GM18858 (cell line): ENCODE measurements at regions not wholly inside any gene's neighbourhood (a gene's known extent, or its start where the extent isn't known, plus 50 kb on each side); places are given as distances from the start of the nearest gene placed in this dataset.

Source experiments
- ATAC-seq: cut with Tn5 transposase; IDR thresholded peaks from one replicate; pipeline ENCODE4 v1.9.1; 2021; ENCODE audit not compliant: unreplicated experiment

- no peak for ATAC-seq
Observed at GRCh38 chr7:84502239-84502638, 307.6 kb upstream of the SEMA3A start.

- ATAC-seq: no peak
Observed at GRCh38 chr7:84497873-84498272, 303.3 kb upstream of the SEMA3A start.

DNA sequence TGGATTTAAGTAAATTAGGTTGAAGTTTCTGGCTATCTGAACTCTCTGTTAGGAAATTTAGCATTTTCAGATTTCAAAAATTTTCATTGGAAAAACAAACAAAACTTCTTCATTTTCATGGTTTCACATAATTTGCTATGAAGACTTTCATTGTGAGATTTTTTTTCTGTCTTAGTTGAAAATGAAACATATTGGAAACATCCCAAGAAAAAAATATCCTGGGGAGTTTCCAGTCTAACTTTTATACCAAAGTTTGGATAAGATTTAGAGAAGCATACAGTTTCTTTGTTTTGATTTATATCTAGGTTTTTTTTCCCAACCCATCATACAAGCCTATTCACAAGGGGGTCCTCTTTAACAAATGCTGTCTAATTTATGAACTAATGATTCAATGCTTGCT, 300.5 kb upstream of the SEMA3A start:
- no peak for ATAC-seq

DNA sequence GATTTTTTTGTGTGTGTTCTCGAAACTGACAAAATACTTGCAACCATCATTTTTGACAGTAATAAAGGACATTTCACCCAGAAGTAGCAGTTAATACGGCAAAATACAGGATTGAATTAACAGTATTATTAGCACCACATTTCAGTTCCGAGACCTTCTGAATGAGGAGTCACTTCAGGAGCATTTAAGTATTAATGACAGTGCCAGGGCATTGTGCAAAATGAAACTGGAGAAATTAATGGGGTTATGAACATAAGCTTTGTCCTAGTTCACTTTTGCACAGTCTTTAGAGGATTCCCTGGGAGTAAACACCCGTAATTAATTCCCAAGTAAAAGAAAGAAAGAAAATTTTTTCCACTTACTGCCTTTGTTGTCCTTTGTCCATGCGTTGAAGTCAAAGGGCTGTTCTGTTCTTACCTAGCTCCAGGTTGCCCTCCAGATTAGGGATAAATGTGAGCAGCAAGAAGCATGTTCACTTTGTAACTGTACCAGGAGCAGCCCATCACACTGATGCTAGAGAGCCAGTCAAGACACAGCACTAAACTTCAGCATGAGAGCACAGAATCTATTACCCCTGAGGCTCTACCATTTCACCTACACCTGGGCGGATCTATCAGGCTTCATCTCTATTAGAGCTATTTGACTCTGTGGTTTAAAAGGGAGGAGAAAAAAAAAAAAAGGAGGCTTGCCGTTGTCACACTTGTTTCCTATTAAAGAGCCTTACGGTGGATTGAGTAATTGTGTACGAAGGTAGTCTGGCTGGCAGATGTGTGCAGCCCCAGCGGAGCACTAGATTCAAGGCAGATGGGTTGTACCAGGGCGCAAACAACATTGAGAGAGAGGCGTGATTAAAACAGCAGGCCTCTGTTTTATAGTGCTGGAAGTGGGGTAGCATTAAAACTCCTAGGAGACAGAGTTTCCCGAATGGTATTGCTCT, 297.8 kb upstream of the SEMA3A start:
- ATAC-seq: no peak

GRCh38 chr7:84490661-84491060, 296.1 kb upstream of the SEMA3A start:
- no peak for ATAC-seq

- no peak for ATAC-seq
Observed at GRCh38 chr7:84484502-84485079, 290.0 kb upstream of the SEMA3A start.

GRCh38 chr7:84482476-84482875, 287.9 kb upstream of the SEMA3A start:
- ATAC-seq: no peak

GRCh38 chr7:84479059-84479458, 284.5 kb upstream of the SEMA3A start:
- no peak for ATAC-seq

GRCh38 chr7:84477786-84478478, 283.3 kb upstream of the SEMA3A start:
- ATAC-seq: no peak

- no peak for ATAC-seq
Observed at GRCh38 chr7:84474436-84474835, 279.8 kb upstream of the SEMA3A start.

DNA sequence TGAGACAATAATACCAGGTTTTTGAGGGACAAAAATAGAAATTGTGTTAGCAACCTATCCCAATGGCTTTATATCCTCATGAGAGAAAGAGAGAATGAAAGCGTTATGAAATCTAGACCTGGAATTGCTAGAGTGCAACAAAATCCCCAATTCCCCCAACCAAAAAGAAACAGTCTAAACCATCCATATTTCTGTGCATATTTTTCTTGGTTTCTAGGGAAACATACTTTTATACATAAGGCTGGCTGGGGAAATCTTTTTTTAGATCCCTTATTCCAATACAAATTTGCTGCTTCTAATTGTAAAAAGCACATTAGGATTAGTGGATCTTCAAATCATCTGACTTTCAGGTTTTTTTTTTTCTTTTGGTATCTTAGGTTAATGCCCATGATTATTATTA, 277.0 kb upstream of the SEMA3A start:
- no peak for ATAC-seq

- ATAC-seq: no peak
Observed at GRCh38 chr7:84469034-84469433, 274.4 kb upstream of the SEMA3A start.

- ATAC-seq: no peak
Observed at GRCh38 chr7:84462259-84462658, 267.7 kb upstream of the SEMA3A start.

DNA sequence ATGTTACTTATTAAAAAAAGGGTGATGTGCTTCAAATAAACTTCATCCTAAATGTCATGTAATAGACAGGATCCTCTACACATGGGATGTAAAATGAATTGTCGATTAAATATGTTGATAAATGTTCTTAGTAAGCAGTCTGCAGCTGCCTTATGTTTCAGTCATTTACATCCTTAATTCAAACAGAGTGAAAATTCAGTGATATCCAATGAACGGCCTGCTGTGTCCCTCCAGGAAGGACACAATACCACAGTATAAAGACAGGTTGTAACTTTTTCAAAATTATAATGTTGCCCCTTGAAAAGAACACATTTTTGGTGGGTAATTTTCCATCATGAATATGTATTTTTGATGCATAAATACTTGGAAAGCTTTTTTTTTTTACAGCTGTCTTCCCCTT, 266.5 kb upstream of the SEMA3A start:
- ATAC-seq: no peak

GRCh38 chr7:84455788-84456187, 261.2 kb upstream of the SEMA3A start:
- ATAC-seq: no peak

GRCh38 chr7:84454174-84454959, 259.8 kb upstream of the SEMA3A start:
- no peak for ATAC-seq

DNA sequence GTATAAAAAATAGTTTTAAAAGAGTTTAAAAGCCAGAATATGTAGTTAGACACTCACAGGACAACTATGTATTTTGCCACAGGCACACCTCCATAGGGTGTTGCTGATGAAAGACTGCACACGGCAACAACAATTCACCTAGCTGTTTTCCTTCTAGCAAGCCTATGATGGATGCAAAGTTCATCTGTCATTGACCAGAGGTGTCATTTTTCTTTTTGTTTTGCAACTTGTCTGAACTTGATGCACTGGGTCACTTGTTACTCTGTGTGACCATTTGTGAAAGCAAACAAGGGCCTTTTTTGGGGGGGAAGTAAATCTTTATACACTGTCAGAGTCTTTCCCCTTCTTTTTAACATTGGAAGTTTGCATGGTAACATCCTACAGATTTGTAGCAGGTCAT, 258.0 kb upstream of the SEMA3A start:
- no peak for ATAC-seq

DNA sequence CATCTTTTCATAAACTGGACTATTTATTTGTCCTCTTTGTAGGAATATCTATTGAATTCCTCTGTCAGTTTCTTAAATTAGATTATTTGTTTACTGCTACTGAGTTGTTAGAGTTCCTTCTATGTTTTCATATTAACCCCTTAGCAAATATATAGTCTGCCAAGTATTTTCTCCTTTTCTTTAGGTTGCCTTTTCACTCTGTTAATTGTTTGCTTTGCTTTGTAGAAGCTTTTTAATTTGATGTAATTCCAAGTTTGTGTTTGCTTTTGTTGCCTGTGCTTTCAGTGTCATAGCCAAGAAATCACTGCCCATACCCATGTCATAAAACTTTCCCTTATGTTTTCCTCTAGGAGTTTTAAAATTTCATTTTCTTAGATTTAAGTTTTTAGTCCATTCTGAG, 256.2 kb upstream of the SEMA3A start:
- ATAC-seq: no peak

DNA sequence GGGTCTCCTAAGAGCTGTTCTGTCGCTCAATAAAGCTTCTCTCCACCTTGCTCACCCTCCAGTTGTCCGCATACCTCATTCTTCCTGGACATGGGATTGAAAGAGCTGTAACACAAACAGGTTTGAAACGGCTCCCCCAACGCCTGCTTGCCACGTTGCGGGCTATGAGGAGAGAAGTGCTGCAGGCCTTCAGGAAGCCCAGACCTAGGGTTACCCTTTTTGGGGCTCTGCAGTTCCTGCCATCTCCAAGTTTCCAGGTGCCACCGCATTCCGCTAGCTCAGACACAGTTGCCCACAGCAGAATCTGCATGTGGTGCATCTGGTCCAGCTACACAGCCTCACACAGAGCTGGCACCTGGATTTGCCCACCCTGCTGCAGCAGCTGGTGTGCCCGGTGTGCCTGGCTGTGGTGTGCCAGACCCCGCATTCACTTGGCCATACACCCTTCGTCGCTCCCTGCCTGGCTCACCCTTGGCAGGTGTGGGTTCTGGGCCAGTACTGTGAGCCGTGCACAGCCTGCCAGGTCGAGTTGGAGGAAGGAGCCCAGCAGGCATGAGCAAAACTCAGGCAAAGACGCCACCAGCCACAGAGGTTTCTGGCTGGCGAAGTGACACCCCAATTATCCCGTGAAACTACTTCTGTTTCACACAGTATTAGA, 253.2 kb upstream of the SEMA3A start:
- no peak for ATAC-seq

- ATAC-seq: no peak
Observed at GRCh38 chr7:84446991-84447480, 252.4 kb upstream of the SEMA3A start.
